GDM1 (cell line): ENCODE measurements at regions not wholly inside any gene's neighbourhood (a gene's known extent, or its start where the extent isn't known, plus 50 kb on each side); places are given as distances from the start of the nearest gene placed in this dataset.
"Not testable (repeated sequence)": the region's sequence is repeated elsewhere in the genome, so short reads cannot be mapped to it uniquely, and the experiment has no call there.

Experiments used
- DNase-seq: peaks from one replicate; lab custom pipeline; 2025; lab: John Stamatoyannopoulos, UW

DNA sequence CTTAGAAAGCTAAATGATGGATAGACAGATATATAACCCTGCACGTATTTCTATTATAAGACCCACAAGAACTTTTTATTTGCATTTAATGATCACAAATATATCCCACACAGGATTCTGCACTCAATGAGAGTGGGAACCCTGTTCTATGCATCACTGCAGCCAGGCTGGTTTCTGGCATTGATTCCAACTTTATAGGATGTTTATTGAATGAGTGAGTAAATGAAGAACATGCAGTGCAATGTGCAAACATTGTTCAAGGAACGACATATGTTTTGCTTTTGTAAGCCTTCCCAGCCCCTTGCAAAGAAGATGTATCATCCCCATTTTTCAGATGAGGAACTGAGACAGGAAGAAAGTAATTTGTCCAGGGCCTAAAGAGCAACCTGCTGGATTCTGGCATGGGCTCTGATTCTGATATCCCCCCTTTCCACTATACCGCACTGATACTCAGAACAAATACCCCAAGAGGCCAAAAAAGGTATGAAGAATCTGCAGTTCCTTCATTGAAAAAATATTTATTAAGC is 246.3 kb downstream of the LACC1 start:
- no peak for DNase-seq

DNA sequence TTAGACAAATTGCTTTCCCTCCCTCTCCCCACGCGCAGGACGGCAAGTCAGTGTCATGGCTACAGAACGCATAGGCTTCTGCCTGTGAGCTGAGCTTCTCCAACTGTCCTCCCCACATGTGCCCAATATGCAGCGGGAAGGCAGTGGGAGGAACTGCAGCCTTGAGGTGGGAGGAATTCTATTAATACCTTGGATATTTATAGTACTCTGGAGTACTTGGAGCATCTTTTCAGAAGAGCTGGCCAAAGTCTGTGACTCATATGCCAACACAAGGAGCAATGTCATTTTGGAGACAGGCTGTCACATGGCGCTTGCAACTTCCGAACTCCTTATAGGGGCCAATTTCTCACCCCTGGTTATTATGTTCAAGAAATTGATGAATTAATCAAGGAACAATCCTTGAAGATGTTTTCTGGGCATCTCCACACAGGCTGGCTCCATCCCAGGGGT is 245.0 kb upstream of the SERP2 start:
- no peak for DNase-seq

DNA sequence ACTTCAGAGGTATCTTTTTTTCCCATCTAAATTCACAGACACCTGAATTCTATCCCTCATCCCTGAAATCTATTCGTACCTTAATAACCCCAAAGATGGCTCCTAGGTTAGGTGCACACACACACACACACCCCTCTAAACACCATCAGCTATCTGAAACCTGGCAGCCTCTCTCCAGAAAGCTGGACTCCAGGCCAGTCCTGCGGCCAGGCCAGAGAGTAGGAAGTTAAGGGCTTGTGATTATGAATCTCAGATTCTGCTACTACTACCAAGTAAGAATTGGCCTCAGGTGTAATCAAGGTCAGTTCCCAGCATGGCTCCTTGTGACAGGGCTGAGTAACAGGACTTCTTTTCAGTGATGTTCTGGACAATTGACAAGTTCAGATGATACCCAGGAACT is 244.2 kb upstream of the SERP2 start:
- no peak for DNase-seq

DNA sequence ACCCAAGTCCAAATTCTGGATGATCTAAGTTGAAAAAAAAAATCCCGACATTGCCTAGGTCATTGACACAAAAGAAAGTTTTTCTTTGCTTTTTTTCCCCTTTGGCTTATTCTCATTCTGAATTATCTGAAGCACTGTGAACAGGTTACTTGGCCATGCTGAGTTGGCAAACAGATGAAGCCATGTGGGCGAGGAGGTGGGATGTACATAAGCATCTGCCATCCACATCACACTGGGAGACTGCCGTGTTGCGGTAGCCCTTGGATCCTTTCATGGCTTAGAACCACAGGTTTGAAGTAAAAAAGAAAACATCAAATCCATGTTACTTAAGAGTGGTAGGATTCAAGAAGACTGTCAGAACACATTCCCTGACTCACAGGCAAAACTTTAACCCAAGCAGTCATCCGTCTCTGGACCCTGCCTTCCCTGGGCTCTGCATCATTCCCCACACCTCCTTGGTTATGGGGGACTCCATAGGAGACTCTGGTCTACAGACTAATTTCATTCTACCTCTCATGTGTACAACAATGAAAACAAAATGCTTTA is 242.5 kb upstream of the SERP2 start:
- no peak for DNase-seq

DNA sequence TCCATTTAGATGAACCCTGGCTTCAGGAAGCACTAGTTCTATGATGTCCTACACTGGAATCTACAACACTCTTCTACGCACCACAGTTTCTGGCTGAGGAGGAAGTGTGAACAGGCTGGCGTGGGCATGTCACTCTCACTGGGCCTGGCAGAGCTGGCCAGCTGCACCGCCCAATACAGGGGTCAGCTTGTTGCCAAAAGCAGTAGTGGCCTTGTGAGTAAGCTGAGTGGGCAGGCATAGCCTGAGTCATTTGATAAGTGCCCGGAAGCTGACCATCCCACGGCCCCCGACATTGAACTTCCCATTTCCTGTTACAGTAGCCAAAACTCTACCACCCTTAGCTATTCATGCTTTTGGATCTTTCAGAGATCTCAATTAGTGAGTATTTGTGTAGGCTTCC is 240.9 kb upstream of the SERP2 start:
- DNase-seq: no peak

DNA sequence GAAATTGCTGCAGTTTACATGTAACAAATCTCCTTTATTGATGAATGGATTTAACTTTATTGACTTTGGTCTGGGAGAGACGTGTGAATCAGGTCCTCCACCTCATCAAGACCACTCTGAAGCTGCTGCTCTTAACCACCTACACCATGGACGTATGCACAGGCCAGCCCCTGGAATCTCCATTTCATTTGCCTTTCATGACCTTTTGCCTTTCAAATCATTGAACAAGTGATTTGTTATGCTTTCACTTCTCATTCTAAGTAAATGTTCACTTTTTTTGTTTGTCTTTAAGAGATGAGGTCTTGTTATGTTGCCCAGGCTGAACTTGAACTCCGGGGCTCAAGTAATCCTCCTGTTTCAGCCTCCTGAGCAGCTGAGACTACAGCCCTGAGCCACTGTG is 240.0 kb upstream of the SERP2 start:
- no peak for DNase-seq

DNA sequence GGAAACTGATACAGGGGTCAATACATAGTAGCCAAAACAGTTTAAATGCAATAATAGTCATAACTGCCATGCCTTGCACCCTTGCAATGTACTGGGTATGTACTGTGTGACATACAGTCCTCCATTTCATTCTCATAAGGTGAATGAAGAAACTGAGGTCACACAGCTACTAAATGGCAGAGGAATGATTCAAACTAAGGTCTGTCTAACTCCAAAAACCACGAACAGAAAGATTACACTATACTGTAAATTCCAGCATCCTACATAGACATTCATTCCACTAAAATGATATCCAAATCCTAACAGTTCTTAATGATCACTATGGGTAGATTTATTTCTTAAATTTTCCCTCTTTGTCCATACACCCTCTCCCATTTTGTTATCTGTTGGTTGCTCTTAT is 238.1 kb upstream of the SERP2 start:
- no peak for DNase-seq

DNA sequence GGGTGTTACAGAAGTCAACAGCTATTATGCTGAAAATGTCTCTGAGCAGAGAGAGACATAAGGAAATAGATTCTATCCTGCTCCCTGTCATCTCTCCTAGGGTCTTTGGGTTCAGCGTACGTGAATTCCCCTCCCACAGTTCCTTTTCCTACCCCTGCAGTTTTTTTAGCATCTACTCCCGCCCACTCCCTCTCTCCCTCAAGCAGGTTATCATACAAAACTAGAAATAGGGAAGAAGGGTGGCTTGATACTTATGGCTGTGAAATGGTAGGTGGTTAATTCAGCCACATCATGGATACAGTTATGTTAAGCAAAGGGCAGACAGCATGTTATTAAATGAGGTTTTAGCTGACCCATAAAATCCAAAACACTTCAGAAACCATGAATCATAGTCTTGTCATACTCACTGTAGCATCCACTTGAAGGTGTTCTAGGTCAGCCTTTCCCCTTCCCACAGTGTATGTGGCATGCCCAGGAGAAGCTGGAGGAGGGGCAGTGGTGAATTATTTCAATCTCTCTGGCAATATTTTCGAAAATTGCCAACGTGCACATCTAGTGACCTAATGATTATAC is 236.8 kb upstream of the SERP2 start:
- no peak for DNase-seq

DNA sequence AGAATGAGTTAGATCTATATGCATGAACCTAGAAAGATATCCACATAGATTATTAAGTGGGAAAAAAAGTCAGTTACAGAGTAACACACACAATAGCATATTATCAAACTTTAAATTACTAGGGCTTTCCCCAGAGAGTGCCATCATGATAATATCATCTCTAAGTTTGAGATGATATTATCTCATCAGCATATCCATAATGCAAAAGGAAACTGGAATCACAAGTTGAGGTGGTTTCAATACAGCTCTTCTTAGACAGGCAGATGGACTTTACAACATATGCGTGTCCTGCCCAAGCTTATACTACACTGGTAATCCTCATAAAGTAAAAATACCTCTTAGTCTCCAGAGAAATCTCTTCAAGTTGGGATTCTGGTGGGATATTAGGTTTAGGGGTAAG is 236.2 kb upstream of the SERP2 start:
- DNase-seq: no peak

DNA sequence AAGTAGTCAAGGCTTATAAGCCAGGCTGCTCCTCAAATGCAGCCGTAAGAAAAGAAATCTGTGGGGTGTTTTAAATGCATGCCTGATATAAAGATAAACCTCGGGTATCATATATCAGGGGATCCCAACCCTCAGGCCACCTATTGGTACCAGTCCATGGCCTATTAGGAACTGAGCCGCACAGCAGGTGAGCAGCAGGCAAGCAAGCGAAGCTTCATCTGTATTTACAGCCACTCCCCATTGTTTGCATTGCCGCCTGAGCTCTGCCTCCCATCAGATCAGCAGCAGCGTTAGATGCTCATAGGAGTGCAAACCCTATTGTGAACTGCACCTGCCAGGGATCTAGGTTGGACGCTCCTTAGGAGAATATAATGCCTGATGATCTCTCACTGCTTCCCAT is 233.5 kb upstream of the SERP2 start:
- no peak for DNase-seq

DNA sequence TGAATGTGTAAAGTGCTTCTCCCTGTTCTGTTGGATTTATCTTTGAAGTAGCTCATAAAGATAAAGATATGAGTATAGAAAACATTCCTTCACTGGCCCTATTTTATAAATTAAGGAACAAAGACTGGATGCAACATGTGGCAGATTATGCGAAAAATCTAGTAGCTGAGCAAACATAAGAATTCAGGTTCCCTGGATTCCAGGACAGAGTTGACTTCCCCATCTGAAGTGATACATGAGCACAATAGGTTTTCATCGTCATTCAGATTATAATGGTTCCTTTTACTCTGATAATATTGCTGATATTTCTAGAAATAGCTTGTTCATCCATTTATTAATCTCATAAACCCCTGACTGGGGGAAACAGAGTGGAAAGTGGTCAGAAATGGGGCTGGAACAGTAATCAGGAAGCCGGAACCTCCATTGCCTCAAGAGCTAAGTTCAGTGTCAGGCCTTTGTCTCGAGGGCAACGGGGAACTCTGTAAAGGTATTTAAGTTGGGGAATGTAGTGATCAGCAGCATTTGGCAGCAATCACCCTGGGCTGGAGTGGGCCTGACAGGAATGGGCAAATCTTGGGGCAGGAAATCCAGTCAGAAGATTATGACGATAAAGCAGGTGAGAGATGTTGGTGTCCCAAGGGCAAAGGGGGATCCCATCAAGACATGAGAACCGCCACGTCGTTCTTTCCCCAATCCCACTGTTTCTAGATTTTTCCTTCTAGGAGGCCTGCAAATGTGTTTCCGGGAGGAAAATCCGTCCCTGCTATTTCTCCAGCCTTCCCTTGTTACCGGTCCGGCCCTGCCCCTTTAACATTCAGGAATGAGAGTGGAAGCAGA is 232.5 kb upstream of the SERP2 start:
- DNase-seq: no peak

DNA sequence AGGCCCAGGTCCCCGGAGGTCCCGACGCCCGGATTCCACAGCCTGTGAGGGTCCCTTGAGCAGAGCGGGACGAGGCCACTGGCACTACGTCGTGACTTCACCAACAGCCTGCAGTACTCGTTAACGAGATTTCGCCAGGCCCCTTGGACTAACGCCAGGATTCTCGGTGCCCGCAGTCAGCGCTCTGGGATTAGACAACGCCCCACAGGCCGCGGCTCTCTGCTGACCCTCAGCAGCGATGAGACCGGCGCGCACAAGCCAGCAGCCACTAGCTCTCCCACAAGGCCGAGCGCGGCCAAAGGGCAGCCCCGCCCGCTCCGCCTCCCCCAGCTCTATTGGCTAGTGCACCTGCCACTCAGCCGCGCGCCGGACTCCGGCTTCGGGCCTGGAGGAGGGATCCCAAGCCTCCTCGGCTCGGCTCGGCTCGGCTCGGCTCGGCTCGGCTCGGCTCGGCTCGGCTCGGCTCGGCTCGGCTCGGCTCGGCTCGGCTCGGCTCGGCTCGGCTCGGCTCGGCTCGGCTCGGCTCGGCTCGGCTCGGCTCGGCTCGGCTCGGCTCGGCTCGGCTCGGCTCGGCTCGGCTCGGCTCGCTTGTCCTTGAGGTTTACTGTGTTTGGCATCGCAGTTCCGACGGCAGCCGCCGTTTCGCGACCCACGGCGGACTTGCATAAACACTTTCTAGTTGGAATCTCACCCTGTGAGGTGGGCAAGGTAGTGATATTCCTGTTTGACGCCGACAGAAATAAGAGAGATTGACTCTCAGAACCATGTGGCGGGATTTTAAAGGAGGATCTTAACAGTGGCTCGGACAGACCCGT is 231.7 kb upstream of the SERP2 start:
- DNase-seq: peak; percentile 96

DNA sequence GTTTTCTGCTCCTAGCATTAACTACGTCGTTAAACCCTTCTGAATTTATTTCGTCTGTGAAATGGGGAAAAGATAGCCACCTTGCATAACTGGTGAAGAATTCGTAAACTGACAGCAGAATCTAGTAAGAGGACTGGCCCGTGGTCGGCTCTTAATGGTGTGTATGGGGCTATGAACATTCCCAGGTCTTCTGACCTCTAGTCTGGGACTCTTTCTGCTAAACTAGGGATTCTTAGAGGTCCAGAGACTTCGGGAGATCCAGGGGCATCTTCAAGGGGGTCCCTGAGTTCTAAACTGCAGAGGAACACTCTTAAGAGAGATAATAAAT is 231.1 kb upstream of the SERP2 start:
- no peak for DNase-seq

DNA sequence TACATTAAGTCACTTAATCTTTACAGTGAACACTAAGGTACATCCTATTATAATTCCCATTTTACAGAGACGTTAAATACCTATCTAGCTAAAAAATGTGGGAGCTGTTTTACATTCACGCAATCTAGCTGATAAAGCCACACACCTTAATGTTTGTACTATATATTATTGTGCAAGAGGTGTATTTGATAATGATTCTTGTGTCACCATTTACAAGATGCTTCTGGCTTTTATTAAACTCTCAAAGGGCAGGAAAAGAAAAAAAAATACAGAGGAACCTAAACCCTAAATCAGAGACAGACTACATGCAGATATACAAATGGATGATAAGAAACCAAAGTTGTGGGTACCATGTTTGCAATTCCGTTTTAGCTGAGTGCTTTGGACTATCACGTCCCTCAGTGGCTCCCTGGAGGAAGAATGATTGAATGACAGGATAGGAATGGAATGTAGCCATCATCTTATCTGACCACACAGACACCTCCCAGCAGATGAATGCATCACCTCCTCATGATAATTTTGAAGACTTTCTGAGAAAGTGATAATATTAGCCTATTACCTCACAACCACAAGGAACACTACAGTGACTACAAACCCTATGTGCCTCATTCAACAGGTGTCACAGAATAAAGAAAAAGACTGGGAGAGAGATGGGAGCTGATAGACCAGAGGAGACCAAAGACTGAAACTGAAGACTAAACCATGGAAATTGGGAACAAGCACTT is 230.5 kb upstream of the SERP2 start:
- DNase-seq: no peak

DNA sequence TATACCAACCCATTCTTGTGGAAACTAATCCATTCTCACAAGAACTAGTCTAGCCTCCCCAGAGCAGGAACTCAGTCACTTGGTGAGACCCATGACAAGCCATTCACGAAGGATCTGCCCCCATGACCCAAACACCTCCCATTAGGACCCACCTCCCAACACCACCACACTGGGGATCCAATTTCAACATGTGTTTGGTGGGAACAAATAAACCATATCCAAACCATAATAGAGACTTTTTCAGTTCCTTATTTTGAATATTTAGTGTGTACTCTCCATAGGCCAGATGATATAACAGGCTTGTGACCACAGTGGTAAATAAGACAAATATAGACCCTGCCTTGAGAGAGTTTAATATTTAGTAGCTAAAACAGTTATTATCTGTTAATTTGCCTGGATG is 227.5 kb upstream of the SERP2 start:
- DNase-seq: no peak

DNA sequence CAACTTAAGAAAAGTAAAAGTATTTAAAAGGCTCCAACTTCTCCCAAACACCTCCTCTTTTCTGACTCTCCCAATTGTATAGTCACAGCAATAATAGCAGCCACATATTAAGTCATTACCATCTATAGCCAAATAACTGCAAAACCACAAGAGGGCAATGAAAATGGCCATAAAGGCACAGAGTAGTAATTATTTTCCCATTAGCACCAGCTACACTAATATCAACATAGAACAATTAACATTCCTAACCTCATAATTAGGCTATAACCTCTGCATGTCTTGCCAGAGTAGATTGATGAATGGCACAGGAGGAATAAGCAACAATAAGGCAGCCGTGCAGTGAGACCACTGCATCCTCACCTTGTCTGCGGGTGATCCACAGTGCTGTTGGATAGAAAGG is 226.4 kb upstream of the SERP2 start:
- DNase-seq: no peak

DNA sequence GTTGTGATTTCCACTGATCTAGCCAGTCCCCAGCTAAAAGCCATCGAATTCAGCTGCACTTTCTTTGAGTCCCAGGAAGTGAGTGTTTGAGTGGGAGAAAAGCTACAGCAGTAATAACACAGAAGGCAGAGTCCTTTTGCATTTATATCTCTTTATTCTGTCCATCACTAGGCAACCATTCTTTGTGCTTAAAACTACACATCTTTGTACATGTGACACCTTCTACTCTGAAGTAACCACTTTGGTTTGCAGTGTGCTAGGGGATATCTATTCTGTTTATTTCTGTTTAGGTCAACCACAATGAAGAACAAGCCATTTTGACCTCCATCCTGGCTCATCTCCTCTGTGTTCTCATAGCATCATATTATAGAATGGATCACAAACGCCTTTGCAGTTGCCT is 226.0 kb upstream of the SERP2 start:
- DNase-seq: no peak

DNA sequence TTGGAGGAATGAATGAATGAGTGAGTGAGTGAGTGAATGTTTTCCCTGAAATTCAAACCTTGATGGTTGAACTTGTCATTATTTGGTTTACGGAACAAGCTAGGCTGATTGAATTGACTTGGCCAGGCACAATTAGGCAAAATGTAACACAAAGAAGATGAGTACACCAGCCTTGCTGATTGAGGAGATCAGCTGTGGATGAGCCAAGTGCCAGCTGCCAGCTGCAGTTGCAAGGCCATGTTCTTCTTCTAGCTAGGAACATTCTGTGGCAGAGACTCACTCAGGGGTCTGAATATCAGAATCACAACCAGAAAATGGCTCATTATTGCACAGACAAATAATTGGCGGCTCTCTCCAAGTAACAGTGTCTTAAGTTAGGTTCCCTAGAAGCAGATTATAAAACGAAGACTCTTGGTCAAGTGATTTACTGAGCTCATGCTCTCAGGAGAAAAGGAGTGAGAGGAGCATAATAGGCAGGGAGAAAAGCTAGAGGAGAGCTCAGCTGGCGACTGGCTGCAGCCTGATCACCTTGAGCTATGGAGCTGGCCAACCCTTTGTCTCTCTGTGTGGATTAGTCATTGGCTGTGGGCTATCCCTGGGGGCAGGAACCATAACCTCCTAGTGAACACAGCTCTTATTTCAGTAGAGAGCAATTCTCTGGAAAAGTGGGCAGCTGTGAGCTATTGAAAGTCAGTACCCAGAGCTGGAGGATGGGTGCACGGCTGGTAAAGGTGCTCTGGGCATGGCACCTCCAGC is 225.3 kb upstream of the SERP2 start:
- DNase-seq: no peak

DNA sequence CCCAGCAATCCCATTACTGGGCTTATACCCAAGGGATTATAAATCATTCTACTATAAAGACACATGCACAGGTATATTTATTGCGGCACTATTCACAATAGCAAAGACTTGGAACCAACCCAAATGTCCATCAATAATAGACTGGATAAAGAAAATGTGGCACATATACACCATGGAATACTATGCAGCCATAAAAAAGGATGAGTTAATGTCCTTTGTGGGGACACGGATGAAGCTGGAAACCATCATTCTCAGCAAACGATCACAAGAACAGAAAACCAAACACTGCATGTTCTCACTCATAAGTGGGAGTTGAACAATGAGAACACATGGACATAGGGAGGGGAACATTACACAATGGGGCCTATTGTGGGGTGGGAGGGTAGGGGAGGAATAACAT is 224.4 kb upstream of the SERP2 start:
- not testable (repeated sequence) for DNase-seq

DNA sequence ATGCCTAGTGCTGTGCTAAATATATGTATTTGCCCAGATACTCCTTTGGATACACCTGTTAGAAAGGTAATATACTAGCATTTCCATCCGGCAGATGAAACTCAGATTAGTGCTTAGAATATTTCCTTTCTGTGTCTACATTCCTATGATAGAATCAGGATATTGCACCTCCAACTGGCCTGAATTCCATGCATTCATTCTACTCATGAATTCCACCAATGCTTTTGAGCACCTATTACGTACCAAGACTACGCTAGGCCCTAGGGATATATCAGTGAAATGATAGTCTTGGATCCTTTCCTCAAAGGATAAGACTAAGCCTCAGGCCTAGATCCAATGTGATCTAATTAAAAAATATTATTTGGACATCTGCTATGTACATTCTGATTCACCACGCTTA is 223.8 kb upstream of the SERP2 start:
- DNase-seq: no peak

DNA sequence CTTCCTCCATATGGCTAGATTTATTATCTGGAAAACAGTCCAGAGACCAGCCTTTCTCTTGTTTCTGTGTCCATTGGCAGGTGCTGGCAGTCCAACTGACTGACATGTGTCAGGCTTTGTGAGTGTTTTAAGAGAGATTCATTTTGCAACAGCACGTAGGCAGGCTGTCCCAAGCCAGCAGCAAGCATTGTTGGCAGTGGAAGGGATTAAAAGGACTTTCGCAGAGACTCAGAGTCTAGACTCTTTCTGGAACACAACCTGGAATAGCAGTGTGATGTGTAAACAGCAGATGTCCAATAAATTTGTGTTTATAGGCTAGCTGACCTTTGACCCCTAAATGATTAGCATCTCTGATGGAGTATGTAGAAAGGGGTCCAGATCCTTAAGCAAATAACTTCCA is 222.2 kb upstream of the SERP2 start:
- DNase-seq: no peak
